ES-I3 (cell line): ENCODE measurements at regions not wholly inside any gene's neighbourhood (a gene's known extent, or its start where the extent isn't known, plus 50 kb on each side); places are given as distances from the start of the nearest gene placed in this dataset.

Source experiments
- H3K36me3 ChIP-seq: 2 replicates; pipeline ENCODE4 v1.6.1; 2013; ENCODE audit warnings: mild to moderate bottlenecking, low read length, control low read depth, moderate library complexity; ENCODE audit not compliant: insufficient read depth
- H3K4me1 ChIP-seq: 2 replicates; pipeline ENCODE4 v1.6.1; 2013; ENCODE audit warnings: mild to moderate bottlenecking, control low read depth, low read length; ENCODE audit not compliant: insufficient read depth
- H3K9ac ChIP-seq: 2 replicates; pipeline ENCODE4 v1.6.1; 2013; ENCODE audit warnings: low read depth, mild to moderate bottlenecking, low read length, moderate library complexity
- H3K9me3 ChIP-seq: 2 replicates; pipeline ENCODE4 v1.6.1; 2013; ENCODE audit warnings: mild to moderate bottlenecking, low read length, moderate library complexity; ENCODE audit not compliant: control insufficient read depth, insufficient read depth

GRCh38 chr5:67272453-67273130, 76.0 kb upstream of the CD180 start:
- no peaks in the 10 kb centered on the region for H3K36me3 ChIP-seq
- H3K4me1 ChIP-seq = no peaks in the 10 kb centered on the region
- peaks cover 6% of the 10 kb centered on the region; the same call in 1 of the 2 replicates for H3K9me3 ChIP-seq
- no peak overlapping the region for H3K9ac ChIP-seq

- H3K36me3 ChIP-seq = no peaks in the 10 kb centered on the region
- H3K4me1 ChIP-seq = no peaks in the 10 kb centered on the region
- no peaks in the 10 kb centered on the region for H3K9me3 ChIP-seq
- no peak overlapping the region for H3K9ac ChIP-seq
Measured at GRCh38 chr5:67268231-67269021, 71.8 kb upstream of the CD180 start.

DNA sequence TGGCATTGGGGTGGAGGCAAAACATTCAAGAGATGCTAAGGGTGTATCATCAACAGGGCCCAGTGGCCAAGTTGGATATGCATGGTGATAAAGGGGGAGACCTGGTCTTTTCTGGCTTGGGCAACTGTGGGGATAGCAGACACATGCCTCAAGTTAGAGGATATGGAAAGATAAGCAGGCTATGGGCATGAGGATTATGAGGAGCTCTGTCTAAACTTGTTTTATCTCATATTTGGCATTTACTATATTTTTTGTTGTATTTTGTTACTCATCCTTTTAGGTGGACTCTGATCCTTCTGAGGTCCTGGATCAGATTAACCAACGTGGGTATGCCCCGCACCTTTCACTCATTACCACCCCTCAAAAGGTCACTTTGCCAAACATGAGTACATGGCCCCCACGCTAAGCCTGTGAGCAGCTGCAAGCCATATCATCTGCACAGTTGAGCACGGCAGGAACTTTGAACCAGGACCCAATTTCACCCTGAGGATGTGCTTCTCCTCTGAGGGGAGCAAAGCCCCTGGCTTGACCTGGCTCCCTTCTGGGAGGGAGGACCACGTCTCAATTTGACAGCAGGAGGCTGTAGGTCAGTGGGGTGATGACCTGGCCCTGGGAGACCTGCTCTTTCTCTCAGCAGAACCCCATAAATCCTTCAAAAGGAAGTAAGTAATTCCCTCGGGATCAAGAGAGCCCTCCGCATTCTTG, 71.1 kb upstream of the CD180 start:
- no peaks in the 10 kb centered on the region for H3K36me3 ChIP-seq
- H3K9me3 ChIP-seq = no peaks in the 10 kb centered on the region
- no peak overlapping the region for H3K9ac ChIP-seq
- H3K4me1 ChIP-seq = no peaks in the 10 kb centered on the region

DNA sequence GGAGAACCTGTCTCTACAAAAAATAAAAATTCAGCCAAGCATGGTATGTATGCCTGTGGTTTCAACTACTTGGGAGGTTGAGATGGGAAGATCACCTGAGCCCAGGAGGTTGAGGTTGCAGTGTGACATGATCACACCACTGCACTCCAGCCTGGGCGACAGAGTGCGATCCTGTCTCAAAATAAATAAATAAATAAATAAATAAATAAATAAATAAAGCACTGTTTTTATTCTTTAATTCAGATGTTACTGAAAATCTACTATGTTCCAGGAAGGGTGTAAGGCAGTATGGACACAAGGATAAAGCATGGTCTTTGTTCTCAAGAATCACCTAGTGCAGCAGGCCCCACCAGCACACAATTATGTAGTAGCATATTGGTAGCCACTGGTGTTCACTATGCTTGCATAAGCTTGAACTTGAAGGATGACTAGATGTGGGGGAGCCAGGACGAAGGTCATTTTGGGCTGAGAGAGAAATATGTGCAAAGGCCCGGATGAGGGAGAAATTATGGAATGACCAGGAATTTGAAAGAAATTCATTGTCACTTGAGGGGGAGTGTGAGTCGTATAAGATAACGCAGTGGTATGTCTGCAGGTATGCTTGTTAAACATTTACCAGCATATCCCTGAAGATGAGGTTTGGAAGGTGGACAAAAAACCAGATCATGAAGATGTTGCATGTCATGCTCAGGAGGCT, 70.2 kb upstream of the CD180 start:
- H3K4me1 ChIP-seq = no peaks in the 10 kb centered on the region
- no peaks in the 10 kb centered on the region for H3K9me3 ChIP-seq
- H3K9ac ChIP-seq = no peak overlapping the region
- no peaks in the 10 kb centered on the region for H3K36me3 ChIP-seq

GRCh38 chr5:67265951-67266350, 69.4 kb upstream of the CD180 start:
- H3K36me3 ChIP-seq = no peaks in the 10 kb centered on the region
- H3K4me1 ChIP-seq = no peaks in the 10 kb centered on the region
- no peak overlapping the region for H3K9ac ChIP-seq
- no peaks in the 10 kb centered on the region for H3K9me3 ChIP-seq

GRCh38 chr5:67263656-67264408, 67.2 kb upstream of the CD180 start:
- H3K9me3 ChIP-seq = no peaks in the 10 kb centered on the region
- H3K36me3 ChIP-seq = no peaks in the 10 kb centered on the region
- H3K4me1 ChIP-seq = no peaks in the 10 kb centered on the region
- no peak overlapping the region for H3K9ac ChIP-seq

DNA sequence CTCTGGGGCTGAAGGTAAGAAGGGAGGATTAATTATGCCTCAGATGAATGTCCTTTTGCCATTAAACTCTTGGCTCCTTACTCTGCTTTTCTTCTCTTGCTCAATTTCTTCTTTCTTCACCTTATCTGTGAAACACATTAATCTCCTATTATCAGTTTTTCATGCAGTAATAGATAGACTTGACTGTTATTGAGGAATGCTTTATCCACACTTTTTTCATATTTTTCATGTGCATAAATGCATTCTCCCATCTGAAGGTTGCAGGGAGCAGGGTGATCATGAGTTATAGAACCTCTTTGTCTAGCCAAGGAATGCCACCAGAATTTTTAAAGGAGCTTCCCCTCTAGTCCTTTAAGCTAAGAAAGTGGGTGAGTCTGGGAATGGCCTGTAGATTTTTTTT, 66.4 kb upstream of the CD180 start:
- Histone ChIP-seq H3K9me3 (no peaks in the 10 kb centered on the region), H3K36me3 (no peaks in the 10 kb centered on the region), H3K9ac (no peak overlapping the region), H3K4me1 (no peaks in the 10 kb centered on the region)

DNA sequence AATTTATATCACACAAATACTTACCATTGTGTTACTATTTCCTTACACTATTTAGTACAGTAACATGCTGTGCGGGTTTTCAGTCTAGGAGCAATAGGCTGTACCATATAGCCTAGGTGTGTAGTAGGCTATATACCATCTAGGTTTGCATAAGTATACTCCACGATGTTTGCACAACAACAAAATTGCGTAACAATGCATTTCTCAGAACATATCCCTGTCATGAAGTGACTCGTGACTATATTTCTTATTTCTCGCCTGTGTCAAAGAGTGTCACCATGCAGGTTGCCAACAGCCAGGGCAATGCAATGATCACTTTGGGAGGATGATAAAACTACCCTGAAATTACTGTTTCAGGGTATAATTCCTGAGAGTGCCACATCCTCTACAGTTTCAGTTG, 65.6 kb upstream of the CD180 start:
- no peaks in the 10 kb centered on the region for H3K9me3 ChIP-seq
- H3K4me1 ChIP-seq = no peaks in the 10 kb centered on the region
- no peak overlapping the region for H3K9ac ChIP-seq
- no peaks in the 10 kb centered on the region for H3K36me3 ChIP-seq

- Histone ChIP-seq H3K9me3 (no peaks in the 10 kb centered on the region), H3K36me3 (no peaks in the 10 kb centered on the region), H3K9ac (no peak overlapping the region), H3K4me1 (no peaks in the 10 kb centered on the region)
Measured at GRCh38 chr5:67259548-67260215, 63.1 kb upstream of the CD180 start.

GRCh38 chr5:67257500-67257899, 60.9 kb upstream of the CD180 start:
- Histone ChIP-seq H3K9me3 (no peaks in the 10 kb centered on the region), H3K9ac (no peak overlapping the region), H3K4me1 (no peaks in the 10 kb centered on the region), H3K36me3 (no peaks in the 10 kb centered on the region)

DNA sequence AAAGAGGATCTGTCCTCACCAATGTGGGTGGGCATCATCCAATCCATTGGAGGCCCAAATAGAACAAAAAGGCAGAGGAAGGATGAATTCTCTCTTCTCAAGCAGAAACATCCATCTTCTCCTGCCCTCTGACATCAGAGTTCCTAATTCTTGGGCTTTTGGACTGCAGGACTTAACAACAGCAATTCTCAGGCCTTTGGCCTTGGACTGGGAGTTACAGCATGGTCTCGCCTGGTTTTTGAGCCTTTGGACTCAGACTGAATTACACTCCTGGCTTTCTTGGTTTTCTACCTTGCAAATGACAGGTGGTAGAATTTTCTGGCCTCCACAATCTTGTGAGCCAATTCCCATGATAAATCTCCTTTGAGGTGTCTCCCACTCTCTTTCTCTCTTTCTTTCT, 60.5 kb upstream of the CD180 start:
- no peak overlapping the region for H3K9ac ChIP-seq
- no peaks in the 10 kb centered on the region for H3K9me3 ChIP-seq
- no peaks in the 10 kb centered on the region for H3K4me1 ChIP-seq
- no peaks in the 10 kb centered on the region for H3K36me3 ChIP-seq

DNA sequence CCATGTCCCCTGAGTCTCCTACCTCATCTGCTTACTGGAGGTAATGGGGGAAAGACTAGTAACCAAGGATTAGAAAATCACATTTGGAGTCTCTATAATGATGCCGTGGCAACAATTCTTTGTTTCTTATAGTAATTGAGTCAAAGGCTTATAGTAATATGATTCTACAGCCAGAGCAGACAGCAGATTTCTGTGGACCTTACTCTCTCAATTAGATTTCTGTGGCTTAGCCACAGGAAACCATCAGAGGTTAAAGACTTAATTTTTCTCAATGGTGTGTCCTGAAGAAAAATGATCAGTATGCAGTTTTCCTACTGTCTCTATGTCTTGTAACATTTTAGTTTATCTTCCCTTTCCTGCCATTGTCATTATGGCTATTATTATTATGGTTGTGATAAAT, 59.3 kb upstream of the CD180 start:
- no peaks in the 10 kb centered on the region for H3K4me1 ChIP-seq
- H3K36me3 ChIP-seq = no peaks in the 10 kb centered on the region
- no peaks in the 10 kb centered on the region for H3K9me3 ChIP-seq
- H3K9ac ChIP-seq = no peak overlapping the region

DNA sequence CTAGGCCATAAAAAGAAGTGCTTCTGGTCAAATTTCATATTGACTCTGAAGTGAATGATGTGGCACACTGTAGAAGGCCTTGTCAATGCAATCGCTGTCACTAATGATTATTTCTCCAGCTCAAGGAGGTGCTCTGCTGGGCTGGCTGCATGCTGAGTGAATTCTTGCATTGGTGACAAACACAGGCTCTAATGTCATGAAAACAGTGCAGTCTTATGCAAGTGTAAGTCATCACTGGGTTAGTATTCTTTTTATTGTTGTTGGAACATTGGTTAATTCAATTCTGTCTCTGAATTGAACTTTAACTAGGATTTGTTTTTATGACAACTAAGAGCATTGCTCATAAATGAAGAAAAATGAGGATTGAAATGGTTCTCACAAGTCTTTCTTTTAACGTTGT, 57.3 kb upstream of the CD180 start:
- Histone ChIP-seq H3K4me1 (no peaks in the 10 kb centered on the region), H3K36me3 (no peaks in the 10 kb centered on the region), H3K9ac (no peak overlapping the region), H3K9me3 (no peaks in the 10 kb centered on the region)

GRCh38 chr5:67249590-67249895, 52.9 kb upstream of the CD180 start:
- H3K4me1 ChIP-seq = peaks cover 8% of the 10 kb centered on the region
- H3K9me3 ChIP-seq = no peaks in the 10 kb centered on the region
- H3K9ac ChIP-seq = no peak overlapping the region
- no peaks in the 10 kb centered on the region for H3K36me3 ChIP-seq
